Right lobe of liver (tissue), 4 donors: ENCODE measurements at regions not wholly inside any gene's neighbourhood (a gene's known extent, or its start where the extent isn't known, plus 50 kb on each side); places are given as distances from the start of the nearest gene placed in this dataset.

Source experiments
- POLR2A ChIP-seq: fragments of 450-650 bp; IDR thresholded peaks from one replicate; pipeline ENCODE4 v1.6.1; 2017; ENCODE audit warnings: antibody characterized with exemption, mild to moderate bottlenecking
- TF ChIP-seq, protein P1 (sequence below), 4 donors: fragments of 200-600 bp in 3 of 4; fragments of 450-650 bp in 1 of 4; IDR thresholded peaks; one replicate each; pipeline versions ENCODE4 v1.5.1 to v1.8.0; 2016 to 2022; ENCODE audit warnings: antibody characterized with exemption in 4 of 4, mild to moderate bottlenecking in 2 of 4
- donor health status: DM: no; HTN: no; CAD: no.
- donor health status: DM: no; HTN: no; CAD: no.
- donor health status: DM: no; HTN: yes; CAD: no.

DNA sequence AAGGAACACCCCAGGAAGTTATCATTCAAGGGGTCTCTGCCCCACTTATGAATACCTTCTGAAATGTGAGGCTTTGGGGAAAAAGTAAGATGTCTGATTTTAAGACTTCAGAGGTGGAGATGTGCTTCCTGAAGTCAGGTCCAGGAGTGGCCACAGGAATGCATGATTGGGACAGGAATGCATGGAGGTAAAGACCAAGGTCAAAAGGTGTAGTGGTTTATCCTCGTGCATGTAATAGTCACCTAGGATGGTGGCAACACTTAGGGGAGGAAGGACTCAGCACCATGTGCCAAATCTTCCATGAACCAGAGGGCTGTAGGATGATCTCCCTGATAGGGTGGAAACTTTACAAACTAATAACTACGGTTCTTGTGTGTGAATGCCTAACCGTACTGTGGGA lies 217.3 kb downstream of the C12orf75 start:
- TF ChIP-seq, protein P1, sequence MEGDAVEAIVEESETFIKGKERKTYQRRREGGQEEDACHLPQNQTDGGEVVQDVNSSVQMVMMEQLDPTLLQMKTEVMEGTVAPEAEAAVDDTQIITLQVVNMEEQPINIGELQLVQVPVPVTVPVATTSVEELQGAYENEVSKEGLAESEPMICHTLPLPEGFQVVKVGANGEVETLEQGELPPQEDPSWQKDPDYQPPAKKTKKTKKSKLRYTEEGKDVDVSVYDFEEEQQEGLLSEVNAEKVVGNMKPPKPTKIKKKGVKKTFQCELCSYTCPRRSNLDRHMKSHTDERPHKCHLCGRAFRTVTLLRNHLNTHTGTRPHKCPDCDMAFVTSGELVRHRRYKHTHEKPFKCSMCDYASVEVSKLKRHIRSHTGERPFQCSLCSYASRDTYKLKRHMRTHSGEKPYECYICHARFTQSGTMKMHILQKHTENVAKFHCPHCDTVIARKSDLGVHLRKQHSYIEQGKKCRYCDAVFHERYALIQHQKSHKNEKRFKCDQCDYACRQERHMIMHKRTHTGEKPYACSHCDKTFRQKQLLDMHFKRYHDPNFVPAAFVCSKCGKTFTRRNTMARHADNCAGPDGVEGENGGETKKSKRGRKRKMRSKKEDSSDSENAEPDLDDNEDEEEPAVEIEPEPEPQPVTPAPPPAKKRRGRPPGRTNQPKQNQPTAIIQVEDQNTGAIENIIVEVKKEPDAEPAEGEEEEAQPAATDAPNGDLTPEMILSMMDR (IDR thresholded peaks at IDR 0.05): no peak
- TF ChIP-seq POLR2A: no peak
